ENCODE measurements at regions not wholly inside any gene's neighbourhood (a gene's known extent, or its start where the extent isn't known, plus 50 kb on each side); places are given as distances from the start of the nearest gene placed in this dataset.

GRCh38 chr5:24767086-24767485 is 122.3 kb upstream of the CDH10 start:
- no peak for TF ChIP-seq POLR2A (IDR thresholded peaks at IDR 0.05)
- TF ChIP-seq, protein P1, sequence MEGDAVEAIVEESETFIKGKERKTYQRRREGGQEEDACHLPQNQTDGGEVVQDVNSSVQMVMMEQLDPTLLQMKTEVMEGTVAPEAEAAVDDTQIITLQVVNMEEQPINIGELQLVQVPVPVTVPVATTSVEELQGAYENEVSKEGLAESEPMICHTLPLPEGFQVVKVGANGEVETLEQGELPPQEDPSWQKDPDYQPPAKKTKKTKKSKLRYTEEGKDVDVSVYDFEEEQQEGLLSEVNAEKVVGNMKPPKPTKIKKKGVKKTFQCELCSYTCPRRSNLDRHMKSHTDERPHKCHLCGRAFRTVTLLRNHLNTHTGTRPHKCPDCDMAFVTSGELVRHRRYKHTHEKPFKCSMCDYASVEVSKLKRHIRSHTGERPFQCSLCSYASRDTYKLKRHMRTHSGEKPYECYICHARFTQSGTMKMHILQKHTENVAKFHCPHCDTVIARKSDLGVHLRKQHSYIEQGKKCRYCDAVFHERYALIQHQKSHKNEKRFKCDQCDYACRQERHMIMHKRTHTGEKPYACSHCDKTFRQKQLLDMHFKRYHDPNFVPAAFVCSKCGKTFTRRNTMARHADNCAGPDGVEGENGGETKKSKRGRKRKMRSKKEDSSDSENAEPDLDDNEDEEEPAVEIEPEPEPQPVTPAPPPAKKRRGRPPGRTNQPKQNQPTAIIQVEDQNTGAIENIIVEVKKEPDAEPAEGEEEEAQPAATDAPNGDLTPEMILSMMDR (IDR thresholded peaks at IDR 0.05) = no peak

Data from lower leg skin (tissue), 3 donors.